ENCODE measurements at regions not wholly inside any gene's neighbourhood (a gene's known extent, or its start where the extent isn't known, plus 50 kb on each side); places are given as distances from the start of the nearest gene placed in this dataset.

GRCh38 chr2:59570818-59571217 is 982.6 kb downstream of the BCL11A start:
- no peaks in the 10 kb centered on the region for H3K9me3 ChIP-seq
- intact Hi-C loops (cut with DNase I; ENCODE audit: low total_unique reads): no loop called here
- DNase-seq (ENCODE audit: low spot score in 2 of 2): no peak
- H3K27me3 ChIP-seq: no peaks in the 10 kb centered on the region
- no peak overlapping the region for H3K27ac ChIP-seq
- no peak overlapping the region for H3K4me3 ChIP-seq
- H3K4me1 ChIP-seq: no peaks in the 10 kb centered on the region
- no peaks in the 10 kb centered on the region for H3K36me3 ChIP-seq
- no peak for TF ChIP-seq CTCF (IDR thresholded peaks at IDR 0.05)
- TF ChIP-seq POLR2AphosphoS5 (IDR thresholded peaks at IDR 0.05): no peak
- no peak for TF ChIP-seq POLR2A (IDR thresholded peaks at IDR 0.05)

GRCh38 chr2:59569124-59569523 is 984.3 kb downstream of the BCL11A start:
- no peak for DNase-seq (ENCODE audit: low spot score in 2 of 2)
- Histone ChIP-seq H3K27me3 (no peaks in the 10 kb centered on the region), H3K4me3 (no peak overlapping the region), H3K9me3 (no peaks in the 10 kb centered on the region), H3K4me1 (no peaks in the 10 kb centered on the region), H3K36me3 (no peaks in the 10 kb centered on the region), H3K27ac (no peak overlapping the region)
- intact Hi-C loops (cut with DNase I; ENCODE audit: low total_unique reads): no loop called here
- TF ChIP-seq CTCF (IDR thresholded peaks at IDR 0.05): no peak
- TF ChIP-seq POLR2AphosphoS5 (IDR thresholded peaks at IDR 0.05): no peak
- TF ChIP-seq POLR2A (IDR thresholded peaks at IDR 0.05): no peak

- H3K4me1 ChIP-seq: no peaks in the 10 kb centered on the region
- H3K27ac ChIP-seq: no peak overlapping the region
- no peaks in the 10 kb centered on the region for H3K36me3 ChIP-seq
- DNase-seq (ENCODE audit: low spot score in 2 of 2): no peak
- no peaks in the 10 kb centered on the region for H3K9me3 ChIP-seq
- H3K27me3 ChIP-seq: no peaks in the 10 kb centered on the region
- TF ChIP-seq POLR2AphosphoS5 (IDR thresholded peaks at IDR 0.05) (no peak), POLR2A (IDR thresholded peaks at IDR 0.05) (no peak), CTCF (IDR thresholded peaks at IDR 0.05) (no peak)
- H3K4me3 ChIP-seq: no peak overlapping the region
- intact Hi-C loops (cut with DNase I; ENCODE audit: low total_unique reads): no loop called here
Measured at GRCh38 chr2:59568461-59568860, 985.0 kb downstream of the BCL11A start.

GRCh38 chr2:59567151-59567550 is 986.3 kb downstream of the BCL11A start:
- Histone ChIP-seq H3K9me3 (no peaks in the 10 kb centered on the region), H3K36me3 (no peaks in the 10 kb centered on the region), H3K27me3 (no peaks in the 10 kb centered on the region), H3K4me3 (no peak overlapping the region), H3K27ac (no peak overlapping the region), H3K4me1 (no peaks in the 10 kb centered on the region)
- TF ChIP-seq CTCF (IDR thresholded peaks at IDR 0.05) (no peak), POLR2AphosphoS5 (IDR thresholded peaks at IDR 0.05) (no peak), POLR2A (IDR thresholded peaks at IDR 0.05) (no peak)
- no peak for DNase-seq (ENCODE audit: low spot score in 2 of 2)
- intact Hi-C loops (cut with DNase I; ENCODE audit: low total_unique reads): no loop called here

- no peaks in the 10 kb centered on the region for H3K9me3 ChIP-seq
- TF ChIP-seq POLR2AphosphoS5 (IDR thresholded peaks at IDR 0.05) (no peak), CTCF (IDR thresholded peaks at IDR 0.05) (no peak), POLR2A (IDR thresholded peaks at IDR 0.05) (no peak)
- H3K36me3 ChIP-seq: no peaks in the 10 kb centered on the region
- H3K27ac ChIP-seq: no peak overlapping the region
- no peak overlapping the region for H3K4me3 ChIP-seq
- H3K4me1 ChIP-seq: no peaks in the 10 kb centered on the region
- DNase-seq (ENCODE audit: low spot score in 2 of 2): no peak
- H3K27me3 ChIP-seq: no peaks in the 10 kb centered on the region
- intact Hi-C loops (cut with DNase I; ENCODE audit: low total_unique reads): no loop called here
Measured at GRCh38 chr2:59566739-59567138, 986.7 kb downstream of the BCL11A start.
